ENCODE measurements at regions not wholly inside any gene's neighbourhood (a gene's known extent, or its start where the extent isn't known, plus 50 kb on each side); places are given as distances from the start of the nearest gene placed in this dataset.

- H3K9me3 ChIP-seq: no peaks in the 10 kb centered on the region
- intact Hi-C loops (cut with DNase I; ENCODE audit: low total_unique reads): no loop called here
- H3K4me3 ChIP-seq: no peak overlapping the region
- no peaks in the 10 kb centered on the region for H3K27me3 ChIP-seq
- H3K27ac ChIP-seq: no peak overlapping the region
- no peaks in the 10 kb centered on the region for H3K4me1 ChIP-seq
- no peak for DNase-seq
- no peaks in the 10 kb centered on the region for H3K36me3 ChIP-seq
- no peak for TF ChIP-seq CTCF (IDR thresholded peaks at IDR 0.05)
- no peak for TF ChIP-seq POLR2A (IDR thresholded peaks at IDR 0.05)
Observed at GRCh38 chr3:110236976-110237610, 834.5 kb upstream of the NECTIN3 start.

- TF ChIP-seq POLR2A (IDR thresholded peaks at IDR 0.05): no peak
- no peak for TF ChIP-seq CTCF (IDR thresholded peaks at IDR 0.05)
- no peak overlapping the region for H3K27ac ChIP-seq
- H3K4me3 ChIP-seq: no peak overlapping the region
- no peaks in the 10 kb centered on the region for H3K36me3 ChIP-seq
- intact Hi-C loops (cut with DNase I; ENCODE audit: low total_unique reads): no loop called here
- DNase-seq: no peak
- H3K4me1 ChIP-seq: no peaks in the 10 kb centered on the region
- H3K27me3 ChIP-seq: no peaks in the 10 kb centered on the region
- no peaks in the 10 kb centered on the region for H3K9me3 ChIP-seq
Observed at GRCh38 chr3:110243081-110243480, 828.5 kb upstream of the NECTIN3 start.

- no peak overlapping the region for H3K27ac ChIP-seq
- H3K4me1 ChIP-seq: no peaks in the 10 kb centered on the region
- H3K4me3 ChIP-seq: no peak overlapping the region
- H3K27me3 ChIP-seq: no peaks in the 10 kb centered on the region
- H3K36me3 ChIP-seq: no peaks in the 10 kb centered on the region
- TF ChIP-seq CTCF (IDR thresholded peaks at IDR 0.05) (no peak), POLR2A (IDR thresholded peaks at IDR 0.05) (no peak)
- no peak for DNase-seq
- intact Hi-C loops (cut with DNase I; ENCODE audit: low total_unique reads): no loop called here
- H3K9me3 ChIP-seq: no peaks in the 10 kb centered on the region
Observed at GRCh38 chr3:110246796-110247376, 824.7 kb upstream of the NECTIN3 start.

- intact Hi-C loops (cut with DNase I; ENCODE audit: low total_unique reads): no loop called here
- TF ChIP-seq POLR2A (IDR thresholded peaks at IDR 0.05) (no peak), CTCF (IDR thresholded peaks at IDR 0.05) (no peak)
- Histone ChIP-seq H3K27me3 (no peaks in the 10 kb centered on the region), H3K9me3 (no peaks in the 10 kb centered on the region), H3K27ac (no peak overlapping the region), H3K4me1 (no peaks in the 10 kb centered on the region), H3K36me3 (no peaks in the 10 kb centered on the region), H3K4me3 (no peak overlapping the region)
- no peak for DNase-seq
Observed at GRCh38 chr3:110248666-110249065, 823.0 kb upstream of the NECTIN3 start.

GRCh38 chr3:110253794-110254193, 817.8 kb upstream of the NECTIN3 start:
- Histone ChIP-seq H3K4me3 (no peak overlapping the region), H3K4me1 (no peaks in the 10 kb centered on the region), H3K27ac (no peak overlapping the region), H3K36me3 (no peaks in the 10 kb centered on the region), H3K9me3 (no peaks in the 10 kb centered on the region), H3K27me3 (no peaks in the 10 kb centered on the region)
- DNase-seq: no peak
- intact Hi-C loops (cut with DNase I; ENCODE audit: low total_unique reads): no loop called here
- TF ChIP-seq CTCF (IDR thresholded peaks at IDR 0.05): no peak
- TF ChIP-seq POLR2A (IDR thresholded peaks at IDR 0.05): no peak

Data from uterus (tissue), 3 donors.